ENCODE measurements at regions not wholly inside any gene's neighbourhood (a gene's known extent, or its start where the extent isn't known, plus 50 kb on each side); places are given as distances from the start of the nearest gene placed in this dataset.

- H3K27ac ChIP-seq (ENCODE audit: low read length), result no peak overlapping the region
- peaks cover 14 to 23% (median 20%) of the 10 kb centered on the region in 3 donors for H3K4me1 Mint-ChIP-seq
- ATAC-seq (replicated peaks in 1 of 4) (no peak), DNase-seq (no peak)
- H3K4me3 ChIP-seq (ENCODE audit: control insufficient read depth in 1 of 2, extremely low read depth in 1 of 2, low read length in 1 of 2), result no peak overlapping the region
- no peaks in the 10 kb centered on the region for H3K36me3 Mint-ChIP-seq
- H3K36me3 ChIP-seq (ENCODE audit: control insufficient read depth in 2 of 2, extremely low read depth in 1 of 2, insufficient read depth in 1 of 2, low read length in 1 of 2), result no peaks in the 10 kb centered on the region
- no peaks in the 10 kb centered on the region for H3K9me3 Mint-ChIP-seq
- H3K9me3 ChIP-seq, result peaks cover 2% of the 10 kb centered on the region
- 87% methylated on average over 4 of the region's 6 CpGs for WGBS (ENCODE audit: insufficient coverage)
- H3K27ac Mint-ChIP-seq, result no peak overlapping the region
- no peaks in the 10 kb centered on the region for H3K27me3 ChIP-seq (replicated peaks in 1 of 2; ENCODE audit: control insufficient read depth in 2 of 2, extremely low read depth in 1 of 2, insufficient read depth in 2 of 2, low read length in 1 of 2)
- no peak overlapping the region for H3K4me3 Mint-ChIP-seq
- H3K27me3 Mint-ChIP-seq, result no peaks in the 10 kb centered on the region
- CTCF ChIA-PET, result no interaction called here
- no peaks in the 10 kb centered on the region for H3K4me1 ChIP-seq (ENCODE audit: control insufficient read depth in 1 of 2, extremely low read depth in 1 of 2, insufficient read depth in 2 of 2, low read length in 2 of 2)
- POLR2A ChIA-PET, result no interaction called here
Observed at GRCh38 chr3:177992993-177993970, 543.0 kb upstream of the KCNMB2 start.

DNA sequence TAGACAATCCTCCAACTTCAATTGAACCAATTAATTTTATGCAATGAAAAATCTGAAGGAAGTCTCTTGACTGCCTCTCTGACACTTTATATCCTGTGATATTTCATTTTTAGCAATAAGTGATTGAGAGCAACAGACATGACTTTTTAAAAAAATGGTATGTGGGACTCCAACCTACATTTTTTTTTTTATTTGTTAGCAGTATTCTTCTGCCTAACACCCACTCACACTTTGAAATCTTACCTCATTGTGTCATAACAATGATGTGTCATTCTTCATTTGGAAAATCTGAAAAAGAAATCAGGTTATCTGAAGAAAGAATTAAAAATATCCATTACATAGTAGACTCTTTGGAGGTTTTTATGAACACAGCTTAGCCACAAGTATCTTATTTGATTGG, 541.3 kb upstream of the KCNMB2 start:
- no peaks in the 10 kb centered on the region for H3K27me3 ChIP-seq (replicated peaks in 1 of 2; ENCODE audit: control insufficient read depth in 2 of 2, extremely low read depth in 1 of 2, insufficient read depth in 2 of 2, low read length in 1 of 2)
- peak overlapping the region in 1 of 2 donors; percentile 25 for H3K27ac Mint-ChIP-seq
- no peaks in the 10 kb centered on the region for H3K27me3 Mint-ChIP-seq
- no peak for ATAC-seq (replicated peaks in 1 of 4)
- H3K36me3 ChIP-seq (ENCODE audit: control insufficient read depth in 2 of 2, extremely low read depth in 1 of 2, insufficient read depth in 1 of 2, low read length in 1 of 2), result no peaks in the 10 kb centered on the region
- H3K4me3 ChIP-seq (ENCODE audit: control insufficient read depth in 1 of 2, extremely low read depth in 1 of 2, low read length in 1 of 2), result no peak overlapping the region
- CTCF ChIA-PET, result no interaction called here
- no peak overlapping the region for H3K4me3 Mint-ChIP-seq
- H3K27ac ChIP-seq (ENCODE audit: low read length), result no peak overlapping the region
- POLR2A ChIA-PET, result interaction anchor here in 1 of 2 donors (0.8 kb wide), 1 partner anchor 24 kb away, joined by 3 read pairs; no protein-coding TSS in a partner anchor
- peaks cover 6% of the 10 kb centered on the region for H3K36me3 Mint-ChIP-seq
- H3K9me3 ChIP-seq, result peaks cover 7% of the 10 kb centered on the region
- no peak for DNase-seq
- peaks cover 6 to 8% (median 7%) of the 10 kb centered on the region in 3 donors for H3K9me3 Mint-ChIP-seq
- peaks cover 14 to 23% (median 20%) of the 10 kb centered on the region in 3 donors for H3K4me1 Mint-ChIP-seq
- no peaks in the 10 kb centered on the region for H3K4me1 ChIP-seq (ENCODE audit: control insufficient read depth in 1 of 2, extremely low read depth in 1 of 2, insufficient read depth in 2 of 2, low read length in 2 of 2)

- Histone ChIP-seq H3K9me3 (peaks cover 7% of the 10 kb centered on the region), H3K4me1 (ENCODE audit: control insufficient read depth in 1 of 2, extremely low read depth in 1 of 2, insufficient read depth in 2 of 2, low read length in 2 of 2) (peaks cover 0 to 1% of the 10 kb centered on the region in 2 experiments), H3K27me3 (replicated peaks in 1 of 2; ENCODE audit: control insufficient read depth in 2 of 2, extremely low read depth in 1 of 2, insufficient read depth in 2 of 2, low read length in 1 of 2) (no peaks in the 10 kb centered on the region), H3K4me3 (ENCODE audit: control insufficient read depth in 1 of 2, extremely low read depth in 1 of 2, low read length in 1 of 2) (no peak overlapping the region), H3K36me3 (ENCODE audit: control insufficient read depth in 2 of 2, extremely low read depth in 1 of 2, insufficient read depth in 1 of 2, low read length in 1 of 2) (no peaks in the 10 kb centered on the region), H3K27ac (ENCODE audit: low read length) (no peak overlapping the region)
- Mint-ChIP-seq H3K9me3 (peaks cover 6 to 10% (median 7%) of the 10 kb centered on the region in 3 donors), H3K4me3 (no peak overlapping the region), H3K4me1 (peaks cover 14 to 24% (median 21%) of the 10 kb centered on the region in 3 donors), H3K27me3 (no peaks in the 10 kb centered on the region), H3K27ac (peak overlapping the region; percentile 2 to 40), H3K36me3 (peaks cover 6% of the 10 kb centered on the region)
- POLR2A ChIA-PET, result interaction anchor here in 1 of 2 donors (0.8 kb wide), 1 partner anchor 24 kb away, joined by 3 read pairs; no protein-coding TSS in a partner anchor
- CTCF ChIA-PET, result interaction anchor here in 1 of 2 donors (0.5 kb wide), 1 partner anchor 42 kb away, joined by 7 read pairs; no protein-coding TSS in a partner anchor
- WGBS (ENCODE audit: insufficient coverage), result no CpG with 5 or more reads among the region's 1 CpG
- DNase-seq (no peak), ATAC-seq (replicated peaks in 1 of 4) (no peak)
Observed at GRCh38 chr3:177995381-177996085, 540.7 kb upstream of the KCNMB2 start.

- peak overlapping the region; percentile 45 for H3K27ac ChIP-seq (ENCODE audit: low read length)
- H3K36me3 ChIP-seq (ENCODE audit: control insufficient read depth in 2 of 2, extremely low read depth in 1 of 2, insufficient read depth in 1 of 2, low read length in 1 of 2), result no peaks in the 10 kb centered on the region
- peaks cover 15 to 41% of the 10 kb centered on the region in 2 experiments for H3K4me1 ChIP-seq (ENCODE audit: control insufficient read depth in 1 of 2, extremely low read depth in 1 of 2, insufficient read depth in 2 of 2, low read length in 2 of 2)
- DNase-seq (peak in 14 of 35 experiments; percentile 0 to 25 (median 6)), ATAC-seq (replicated peaks in 1 of 4) (peak; percentile 69 to 91 (median 85))
- CTCF ChIA-PET, result no interaction called here
- H3K27me3 Mint-ChIP-seq, result no peaks in the 10 kb centered on the region
- H3K4me3 Mint-ChIP-seq, result peak overlapping the region; percentile 29 to 59 (median 46)
- no peaks in the 10 kb centered on the region for H3K27me3 ChIP-seq (replicated peaks in 1 of 2; ENCODE audit: control insufficient read depth in 2 of 2, extremely low read depth in 1 of 2, insufficient read depth in 2 of 2, low read length in 1 of 2)
- no peak overlapping the region for H3K4me3 ChIP-seq (ENCODE audit: control insufficient read depth in 1 of 2, extremely low read depth in 1 of 2, low read length in 1 of 2)
- peaks cover 60 to 64% (median 60%) of the 10 kb centered on the region in 3 donors for H3K4me1 Mint-ChIP-seq
- POLR2A ChIA-PET, result no interaction called here
- peak overlapping the region; percentile 91 to 98 for H3K27ac Mint-ChIP-seq
- WGBS (ENCODE audit: insufficient coverage), result no CpG with 5 or more reads among the region's 1 CpG
- H3K36me3 Mint-ChIP-seq, result peaks cover 6% of the 10 kb centered on the region
- H3K9me3 ChIP-seq, result peaks cover 7% of the 10 kb centered on the region
- H3K9me3 Mint-ChIP-seq, result peaks cover 6 to 15% (median 7%) of the 10 kb centered on the region in 3 donors
Observed at GRCh38 chr3:178001670-178002101, 534.5 kb upstream of the KCNMB2 start.

- no peaks in the 10 kb centered on the region for H3K36me3 ChIP-seq (ENCODE audit: control insufficient read depth in 2 of 2, extremely low read depth in 1 of 2, insufficient read depth in 1 of 2, low read length in 1 of 2)
- H3K36me3 Mint-ChIP-seq, result peaks cover 6% of the 10 kb centered on the region
- CTCF ChIA-PET, result no interaction called here
- H3K9me3 Mint-ChIP-seq, result peaks cover 6 to 15% (median 7%) of the 10 kb centered on the region in 3 donors
- H3K27ac Mint-ChIP-seq, result peak overlapping the region; percentile 91 to 98
- peak overlapping the region; percentile 45 for H3K27ac ChIP-seq (ENCODE audit: low read length)
- H3K27me3 ChIP-seq (replicated peaks in 1 of 2; ENCODE audit: control insufficient read depth in 2 of 2, extremely low read depth in 1 of 2, insufficient read depth in 2 of 2, low read length in 1 of 2), result no peaks in the 10 kb centered on the region
- POLR2A ChIA-PET, result no interaction called here
- ATAC-seq (replicated peaks in 1 of 4) (no peak), DNase-seq (no peak)
- peaks cover 7% of the 10 kb centered on the region for H3K9me3 ChIP-seq
- peaks cover 58 to 64% (median 61%) of the 10 kb centered on the region in 3 donors for H3K4me1 Mint-ChIP-seq
- no peak overlapping the region for H3K4me3 ChIP-seq (ENCODE audit: control insufficient read depth in 1 of 2, extremely low read depth in 1 of 2, low read length in 1 of 2)
- no peaks in the 10 kb centered on the region for H3K27me3 Mint-ChIP-seq
- peak overlapping the region; percentile 29 to 59 (median 46) for H3K4me3 Mint-ChIP-seq
- peaks cover 15 to 43% of the 10 kb centered on the region in 2 experiments for H3K4me1 ChIP-seq (ENCODE audit: control insufficient read depth in 1 of 2, extremely low read depth in 1 of 2, insufficient read depth in 2 of 2, low read length in 2 of 2)
Observed at GRCh38 chr3:178002113-178002512, 534.1 kb upstream of the KCNMB2 start.

- DNase-seq, result peak in 1 of 35 experiments; percentile 8
- WGBS (ENCODE audit: insufficient coverage), result no CpG with 5 or more reads among the region's 2 CpGs
- Histone ChIP-seq H3K27me3 (replicated peaks in 1 of 2; ENCODE audit: control insufficient read depth in 2 of 2, extremely low read depth in 1 of 2, insufficient read depth in 2 of 2, low read length in 1 of 2) (no peaks in the 10 kb centered on the region), H3K4me3 (ENCODE audit: control insufficient read depth in 1 of 2, extremely low read depth in 1 of 2, low read length in 1 of 2) (no peak overlapping the region), H3K27ac (ENCODE audit: low read length) (no peak overlapping the region), H3K4me1 (ENCODE audit: control insufficient read depth in 1 of 2, extremely low read depth in 1 of 2, insufficient read depth in 2 of 2, low read length in 2 of 2) (peaks cover 15 to 44% of the 10 kb centered on the region in 2 experiments), H3K9me3 (peaks cover 5% of the 10 kb centered on the region), H3K36me3 (ENCODE audit: control insufficient read depth in 2 of 2, extremely low read depth in 1 of 2, insufficient read depth in 1 of 2, low read length in 1 of 2) (no peaks in the 10 kb centered on the region)
- Mint-ChIP-seq H3K27me3 (no peaks in the 10 kb centered on the region), H3K4me3 (no peak overlapping the region), H3K4me1 (peaks cover 61 to 69% (median 62%) of the 10 kb centered on the region in 3 donors), H3K9me3 (peaks cover 5 to 15% (median 6%) of the 10 kb centered on the region in 3 donors), H3K27ac (peak overlapping the region; percentile 58 to 60), H3K36me3 (peaks cover 6% of the 10 kb centered on the region)
- ATAC-seq (replicated peaks in 1 of 4), result peak in 1 of 4 experiments; percentile 57
- CTCF ChIA-PET, result no interaction called here
- POLR2A ChIA-PET, result no interaction called here
Observed at GRCh38 chr3:178003756-178004155, 532.5 kb upstream of the KCNMB2 start.
